Gastroesophageal sphincter (tissue), 3 donors: ENCODE measurements at regions not wholly inside any gene's neighbourhood (a gene's known extent, or its start where the extent isn't known, plus 50 kb on each side); places are given as distances from the start of the nearest gene placed in this dataset.

ENCODE experiments used
- CTCF ChIP-seq, 4 experiments: fragments of 200-600 bp in 2 of 4; fragments of 450-650 bp in 2 of 4; sonication (generic) in 1 of 4; IDR thresholded peaks; one replicate each; pipeline ENCODE4 v1.5.1; 2017 to 2019; ENCODE audit warnings: antibody characterized with exemption in 4 of 4, mild to moderate bottlenecking in 2 of 4, moderate library complexity in 2 of 4
- POLR2A ChIP-seq, 2 donors: fragments of 450-650 bp; IDR thresholded peaks; one replicate each; pipeline ENCODE4 v1.6.1; 2017; ENCODE audit warnings: antibody characterized with exemption in 2 of 2, mild to moderate bottlenecking in 2 of 2, moderate library complexity in 1 of 2
- POLR2AphosphoS5 ChIP-seq: sonication (generic); formaldehyde crosslinking; IDR thresholded peaks from one replicate; pipeline ENCODE4 v1.6.1; 2017; ENCODE audit warnings: antibody characterized with exemption

GRCh38 chr1:13878021-13878420, 178.0 kb downstream of the PRDM2 start:
- TF ChIP-seq CTCF (IDR thresholded peaks at IDR 0.05), result no peak
- TF ChIP-seq POLR2AphosphoS5, result no peak
- TF ChIP-seq POLR2A (IDR thresholded peaks at IDR 0.05), result no peak
